HG02885 (cell line): ENCODE measurements at regions not wholly inside any gene's neighbourhood (a gene's known extent, or its start where the extent isn't known, plus 50 kb on each side); places are given as distances from the start of the nearest gene placed in this dataset.
"Not testable (repeated sequence)": the region's sequence is repeated elsewhere in the genome, so short reads cannot be mapped to it uniquely, and the experiment has no call there.

Source experiments
- ATAC-seq: cut with Tn5 transposase; IDR thresholded peaks from one replicate; pipeline ENCODE4 v1.9.1; 2021; ENCODE audit warnings: mild to moderate bottlenecking; ENCODE audit not compliant: unreplicated experiment, poor library complexity

GRCh38 chr6:112622036-112622435 is 274.9 kb downstream of the RFPL4B start:
- no peak for ATAC-seq

- no peak for ATAC-seq
These were observed 279.4 kb downstream of the RFPL4B start for GRCh38 chr6:112626468-112627082.

- ATAC-seq: no peak
These were observed 287.2 kb downstream of the RFPL4B start for GRCh38 chr6:112634376-112634775.

- no peak for ATAC-seq
These were observed 289.6 kb downstream of the RFPL4B start for GRCh38 chr6:112636650-112637262.

GRCh38 chr6:112639391-112639831 is 292.3 kb downstream of the RFPL4B start:
- no peak for ATAC-seq

- ATAC-seq: no peak
These were observed 293.8 kb downstream of the RFPL4B start for GRCh38 chr6:112640891-112641290.

GRCh38 chr6:112649853-112650252 is 302.7 kb downstream of the RFPL4B start:
- no peak for ATAC-seq

GRCh38 chr6:112651239-112651638 is 304.1 kb downstream of the RFPL4B start:
- ATAC-seq: no peak

- no peak for ATAC-seq
These were observed 312.8 kb downstream of the RFPL4B start for GRCh38 chr6:112659912-112660311.

GRCh38 chr6:112660626-112661025 is 313.5 kb downstream of the RFPL4B start:
- ATAC-seq: no peak

- no peak for ATAC-seq
These were observed 316.6 kb downstream of the RFPL4B start for GRCh38 chr6:112663698-112664097.

- no peak for ATAC-seq
These were observed 318.0 kb downstream of the RFPL4B start for GRCh38 chr6:112665114-112665513.

- no peak for ATAC-seq
These were observed 318.7 kb downstream of the RFPL4B start for GRCh38 chr6:112665815-112666214.

GRCh38 chr6:112667427-112667826 is 320.3 kb downstream of the RFPL4B start:
- no peak for ATAC-seq

- no peak for ATAC-seq
These were observed 333.0 kb downstream of the RFPL4B start for GRCh38 chr6:112680091-112680490.

- ATAC-seq: no peak
These were observed 334.9 kb downstream of the RFPL4B start for GRCh38 chr6:112682071-112682470.

GRCh38 chr6:112683106-112683505 is 336.0 kb downstream of the RFPL4B start:
- no peak for ATAC-seq

- ATAC-seq: no peak
These were observed 336.8 kb downstream of the RFPL4B start for GRCh38 chr6:112683926-112684325.

GRCh38 chr6:112685521-112686220 is 338.5 kb downstream of the RFPL4B start:
- not testable (repeated sequence) for ATAC-seq

GRCh38 chr6:112688487-112689165 is 341.5 kb downstream of the RFPL4B start:
- ATAC-seq: not testable (repeated sequence)
